ENCODE measurements at regions not wholly inside any gene's neighbourhood (a gene's known extent, or its start where the extent isn't known, plus 50 kb on each side); places are given as distances from the start of the nearest gene placed in this dataset.

- no peaks in the 10 kb centered on the region for H3K4me1 Mint-ChIP-seq
- no peak for ATAC-seq (replicated peaks)
- H3K27me3 Mint-ChIP-seq = peaks cover 21% of the 10 kb centered on the region
- no peak overlapping the region for H3K27ac Mint-ChIP-seq
- H3K36me3 Mint-ChIP-seq (ENCODE audit: low read depth) = no peaks in the 10 kb centered on the region
- H3K9me3 Mint-ChIP-seq = no peaks in the 10 kb centered on the region
- H3K4me3 Mint-ChIP-seq = no peak overlapping the region
Observed at GRCh38 chr1:14499312-14500040, 99.0 kb upstream of the KAZN start.

GRCh38 chr1:14500041-14500440 lies 98.4 kb upstream of the KAZN start:
- Mint-ChIP-seq H3K4me3 (no peak overlapping the region), H3K27me3 (peaks cover 17% of the 10 kb centered on the region), H3K4me1 (no peaks in the 10 kb centered on the region), H3K9me3 (no peaks in the 10 kb centered on the region), H3K36me3 (ENCODE audit: low read depth) (no peaks in the 10 kb centered on the region), H3K27ac (no peak overlapping the region)
- no peak for ATAC-seq (replicated peaks)

GRCh38 chr1:14500912-14501311 lies 97.6 kb upstream of the KAZN start:
- no peak overlapping the region for H3K4me3 Mint-ChIP-seq
- H3K4me1 Mint-ChIP-seq = no peaks in the 10 kb centered on the region
- peaks cover 12% of the 10 kb centered on the region for H3K27me3 Mint-ChIP-seq
- H3K36me3 Mint-ChIP-seq (ENCODE audit: low read depth) = no peaks in the 10 kb centered on the region
- no peak overlapping the region for H3K27ac Mint-ChIP-seq
- no peaks in the 10 kb centered on the region for H3K9me3 Mint-ChIP-seq
- no peak for ATAC-seq (replicated peaks)

GRCh38 chr1:14504517-14504916 lies 94.0 kb upstream of the KAZN start:
- Mint-ChIP-seq H3K9me3 (no peaks in the 10 kb centered on the region), H3K4me1 (no peaks in the 10 kb centered on the region), H3K27me3 (peaks cover 8% of the 10 kb centered on the region), H3K4me3 (no peak overlapping the region), H3K36me3 (ENCODE audit: low read depth) (no peaks in the 10 kb centered on the region), H3K27ac (no peak overlapping the region)
- ATAC-seq (replicated peaks) = no peak

GRCh38 chr1:14506471-14507255 lies 91.8 kb upstream of the KAZN start:
- no peak overlapping the region for H3K4me3 Mint-ChIP-seq
- H3K4me1 Mint-ChIP-seq = no peaks in the 10 kb centered on the region
- ATAC-seq (replicated peaks) = no peak

GRCh38 chr1:14507262-14507661 lies 91.2 kb upstream of the KAZN start:
- Mint-ChIP-seq H3K4me3 (no peak overlapping the region), H3K36me3 (ENCODE audit: low read depth) (no peaks in the 10 kb centered on the region), H3K27ac (no peak overlapping the region), H3K9me3 (no peaks in the 10 kb centered on the region), H3K4me1 (no peaks in the 10 kb centered on the region), H3K27me3 (peaks cover 4% of the 10 kb centered on the region)
- no peak for ATAC-seq (replicated peaks)

More at GRCh38 chr1:14506471-14507255, 91.8 kb upstream of the KAZN start:
- Mint-ChIP-seq H3K36me3 (ENCODE audit: low read depth) (no peaks in the 10 kb centered on the region), H3K27me3 (peaks cover 4% of the 10 kb centered on the region), H3K9me3 (no peaks in the 10 kb centered on the region), H3K27ac (no peak overlapping the region)

- Mint-ChIP-seq H3K36me3 (ENCODE audit: low read depth) (no peaks in the 10 kb centered on the region), H3K27me3 (no peaks in the 10 kb centered on the region), H3K4me1 (no peaks in the 10 kb centered on the region), H3K27ac (no peak overlapping the region), H3K4me3 (no peak overlapping the region), H3K9me3 (no peaks in the 10 kb centered on the region)
- no peak for ATAC-seq (replicated peaks)
Observed at GRCh38 chr1:14508613-14509012, 89.9 kb upstream of the KAZN start.

GRCh38 chr1:14511166-14511680 lies 87.3 kb upstream of the KAZN start:
- Mint-ChIP-seq H3K9me3 (no peaks in the 10 kb centered on the region), H3K36me3 (ENCODE audit: low read depth) (no peaks in the 10 kb centered on the region), H3K4me3 (no peak overlapping the region), H3K27ac (no peak overlapping the region), H3K4me1 (no peaks in the 10 kb centered on the region), H3K27me3 (peaks cover 4% of the 10 kb centered on the region)
- ATAC-seq (replicated peaks) = no peak

GRCh38 chr1:14511796-14512585 lies 86.5 kb upstream of the KAZN start:
- no peaks in the 10 kb centered on the region for H3K4me1 Mint-ChIP-seq
- H3K36me3 Mint-ChIP-seq (ENCODE audit: low read depth) = no peaks in the 10 kb centered on the region
- H3K27me3 Mint-ChIP-seq = peaks cover 4% of the 10 kb centered on the region
- no peak overlapping the region for H3K4me3 Mint-ChIP-seq
- ATAC-seq (replicated peaks) = no peak
- H3K27ac Mint-ChIP-seq = no peak overlapping the region
- H3K9me3 Mint-ChIP-seq = no peaks in the 10 kb centered on the region

GRCh38 chr1:14513111-14513510 lies 85.4 kb upstream of the KAZN start:
- Mint-ChIP-seq H3K27me3 (peaks cover 4% of the 10 kb centered on the region), H3K4me1 (no peaks in the 10 kb centered on the region), H3K9me3 (no peaks in the 10 kb centered on the region), H3K27ac (no peak overlapping the region), H3K4me3 (no peak overlapping the region), H3K36me3 (ENCODE audit: low read depth) (no peaks in the 10 kb centered on the region)
- ATAC-seq (replicated peaks) = no peak

GRCh38 chr1:14514739-14515138 lies 83.7 kb upstream of the KAZN start:
- Mint-ChIP-seq H3K4me1 (no peaks in the 10 kb centered on the region), H3K27me3 (peaks cover 10% of the 10 kb centered on the region), H3K4me3 (no peak overlapping the region), H3K36me3 (ENCODE audit: low read depth) (no peaks in the 10 kb centered on the region), H3K9me3 (no peaks in the 10 kb centered on the region), H3K27ac (no peak overlapping the region)
- ATAC-seq (replicated peaks) = no peak

- Mint-ChIP-seq H3K36me3 (ENCODE audit: low read depth) (no peaks in the 10 kb centered on the region), H3K27me3 (peaks cover 16% of the 10 kb centered on the region), H3K9me3 (peaks cover 3% of the 10 kb centered on the region), H3K27ac (no peak overlapping the region), H3K4me1 (no peaks in the 10 kb centered on the region), H3K4me3 (no peak overlapping the region)
- ATAC-seq (replicated peaks) = no peak
Observed at GRCh38 chr1:14516974-14517840, 81.3 kb upstream of the KAZN start.

- Mint-ChIP-seq H3K4me3 (no peak overlapping the region), H3K27ac (no peak overlapping the region), H3K9me3 (peaks cover 3% of the 10 kb centered on the region), H3K36me3 (ENCODE audit: low read depth) (no peaks in the 10 kb centered on the region), H3K4me1 (no peaks in the 10 kb centered on the region), H3K27me3 (peaks cover 16% of the 10 kb centered on the region)
- ATAC-seq (replicated peaks) = no peak
Observed at GRCh38 chr1:14517841-14518180, 80.7 kb upstream of the KAZN start.

- H3K27ac Mint-ChIP-seq = no peak overlapping the region
- H3K9me3 Mint-ChIP-seq = peaks cover 3% of the 10 kb centered on the region
- H3K36me3 Mint-ChIP-seq (ENCODE audit: low read depth) = no peaks in the 10 kb centered on the region
- ATAC-seq (replicated peaks) = no peak
- H3K4me1 Mint-ChIP-seq = no peaks in the 10 kb centered on the region
- peaks cover 13% of the 10 kb centered on the region for H3K27me3 Mint-ChIP-seq
- no peak overlapping the region for H3K4me3 Mint-ChIP-seq
Observed at GRCh38 chr1:14519976-14520375, 78.5 kb upstream of the KAZN start.
